ENCODE measurements at regions not wholly inside any gene's neighbourhood (a gene's known extent, or its start where the extent isn't known, plus 50 kb on each side); places are given as distances from the start of the nearest gene placed in this dataset.
A peak's percentile ranks its signal among the peaks of the same experiment; 100 is the strongest.

DNA sequence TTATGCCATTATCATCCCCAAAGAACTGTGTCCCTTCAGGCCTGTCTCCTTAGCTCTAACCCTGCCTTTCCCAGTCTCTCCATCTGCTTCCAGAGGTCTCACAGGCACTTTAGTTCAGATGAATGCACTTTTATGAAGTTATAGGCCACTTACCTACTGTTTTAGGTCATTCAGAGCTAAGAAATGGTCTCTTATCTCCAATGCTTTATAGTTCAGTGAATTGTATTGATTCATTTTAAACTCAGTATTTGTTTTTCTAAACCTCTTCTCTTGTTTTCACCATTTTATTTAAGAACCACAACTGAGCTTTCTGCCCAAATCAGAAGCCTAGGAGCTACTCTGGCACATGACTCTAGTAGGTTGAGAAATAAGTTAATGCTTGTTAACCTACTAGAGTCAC lies 197.5 kb upstream of the ATP2B1 start:
- DNase-seq, result no peak

- no peak for DNase-seq
These were observed 193.4 kb upstream of the ATP2B1 start for GRCh38 chr12:89901906-89902642.

GRCh38 chr12:89901319-89901718 lies 192.7 kb upstream of the ATP2B1 start:
- DNase-seq, result no peak

DNA sequence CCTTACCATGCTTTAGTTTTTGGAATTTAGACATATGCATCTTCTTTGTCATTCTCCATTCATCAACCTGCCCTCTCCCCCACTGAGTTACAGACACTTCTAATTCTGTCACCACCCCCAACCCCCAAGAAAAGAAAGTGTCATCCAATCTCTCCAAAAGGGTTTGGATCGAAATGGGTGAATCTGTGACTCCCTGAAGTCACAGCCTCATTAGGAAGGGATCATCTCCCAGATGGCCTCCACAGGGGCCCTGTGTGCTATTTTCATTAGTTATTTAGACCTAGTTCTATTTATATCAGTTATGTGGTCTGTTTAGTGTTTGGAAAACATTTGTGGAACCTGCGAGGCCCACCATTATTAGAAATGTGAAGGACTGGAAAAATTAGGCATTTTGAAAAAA lies 191.0 kb upstream of the ATP2B1 start:
- DNase-seq, result no peak

- DNase-seq, result no peak
These were observed 187.0 kb upstream of the ATP2B1 start for GRCh38 chr12:89895591-89895990.

DNA sequence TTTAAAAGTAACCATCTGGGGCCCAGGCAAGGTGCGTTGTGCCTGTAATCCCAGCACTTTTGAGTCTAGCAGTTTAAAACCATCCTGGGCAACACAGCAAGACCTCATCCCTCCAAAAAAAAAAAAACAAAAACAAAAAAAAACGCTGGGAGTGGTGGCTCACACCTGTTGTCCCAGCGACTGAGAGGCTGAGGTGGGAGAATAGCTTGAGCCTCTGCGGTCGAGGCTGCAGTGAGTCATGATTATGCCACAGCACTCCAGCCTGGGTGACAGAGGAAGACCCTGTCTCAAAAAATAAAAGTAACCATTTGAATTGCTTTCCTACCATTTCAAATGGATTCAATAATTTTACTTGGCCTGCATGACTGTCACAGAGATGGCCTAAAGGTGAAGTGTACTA lies 186.5 kb upstream of the ATP2B1 start:
- DNase-seq, result no peak

DNA sequence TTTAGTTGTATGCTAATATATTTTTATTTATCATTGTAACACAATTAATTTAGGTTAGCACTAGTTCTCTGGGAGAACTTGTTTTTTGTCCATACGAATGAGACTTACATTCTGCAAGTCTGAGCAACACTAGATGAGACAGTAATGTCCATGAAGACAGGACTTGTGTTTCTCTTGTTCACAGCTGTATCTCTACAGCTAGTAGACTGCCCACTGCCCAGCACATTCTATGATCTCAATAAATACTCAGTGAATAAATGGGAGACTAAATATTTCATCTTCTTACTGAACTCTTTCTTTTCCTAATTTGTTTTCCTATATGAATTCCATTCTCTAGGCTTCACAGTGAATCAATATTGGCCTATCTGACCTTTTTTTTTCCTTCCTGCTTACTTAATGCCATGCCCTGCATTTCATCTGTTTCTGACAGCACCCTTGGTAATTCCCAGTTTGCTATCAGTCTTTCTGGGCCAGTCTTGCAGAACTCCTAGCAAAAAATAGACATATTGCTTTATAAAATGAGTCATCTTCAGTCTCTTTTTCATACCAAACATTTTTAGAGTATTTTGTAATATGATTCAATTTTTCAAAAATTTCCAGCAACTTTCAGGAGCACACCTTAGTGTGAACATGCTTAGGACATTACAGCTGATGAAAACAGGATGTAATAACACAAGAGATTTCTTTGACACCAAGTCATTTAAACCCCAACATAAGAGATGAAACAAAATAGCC lies 185.5 kb upstream of the ATP2B1 start:
- DNase-seq, result no peak

- no peak for DNase-seq
These were observed 183.8 kb upstream of the ATP2B1 start for GRCh38 chr12:89892436-89892835.

DNA sequence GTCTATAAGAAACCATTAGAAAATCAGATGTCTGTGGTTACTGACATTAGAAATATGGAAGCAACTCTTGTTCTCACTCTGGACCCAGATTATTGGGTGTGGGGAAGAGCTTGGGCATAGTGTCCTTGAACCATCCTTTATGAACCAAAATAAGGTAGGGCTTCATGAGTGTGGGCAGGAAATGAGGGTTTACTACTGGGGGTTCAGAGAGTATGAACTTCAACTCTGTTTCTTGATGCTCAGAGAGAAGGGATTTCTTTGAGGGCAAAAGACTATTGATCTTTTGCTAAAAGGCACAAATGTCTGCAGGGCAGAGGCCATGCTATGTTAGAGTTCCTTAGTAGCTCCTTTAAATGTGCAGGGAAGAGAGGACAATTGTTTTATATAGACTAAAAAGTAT lies 183.3 kb upstream of the ATP2B1 start:
- DNase-seq, result no peak

GRCh38 chr12:89890161-89890560 lies 181.5 kb upstream of the ATP2B1 start:
- DNase-seq, result no peak

DNA sequence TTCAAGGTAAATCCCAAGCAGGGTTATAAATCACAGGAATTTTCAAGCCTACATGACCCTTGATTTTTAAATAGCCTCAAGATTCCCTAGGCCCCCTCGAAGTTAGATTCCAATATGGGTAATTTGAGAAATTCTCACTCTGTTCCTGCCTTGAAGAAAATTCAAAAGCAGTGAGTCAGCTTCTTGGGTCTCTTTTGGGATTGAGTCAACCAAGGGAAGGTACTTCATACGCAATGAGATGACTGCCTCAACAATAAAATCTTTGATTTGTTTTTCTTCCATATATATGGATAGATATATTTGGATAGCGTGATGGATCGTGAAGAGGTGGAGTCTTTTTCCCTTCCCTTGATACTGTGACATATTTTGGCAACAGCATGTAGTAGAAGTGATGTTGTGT lies 180.4 kb upstream of the ATP2B1 start:
- DNase-seq, result no peak

DNA sequence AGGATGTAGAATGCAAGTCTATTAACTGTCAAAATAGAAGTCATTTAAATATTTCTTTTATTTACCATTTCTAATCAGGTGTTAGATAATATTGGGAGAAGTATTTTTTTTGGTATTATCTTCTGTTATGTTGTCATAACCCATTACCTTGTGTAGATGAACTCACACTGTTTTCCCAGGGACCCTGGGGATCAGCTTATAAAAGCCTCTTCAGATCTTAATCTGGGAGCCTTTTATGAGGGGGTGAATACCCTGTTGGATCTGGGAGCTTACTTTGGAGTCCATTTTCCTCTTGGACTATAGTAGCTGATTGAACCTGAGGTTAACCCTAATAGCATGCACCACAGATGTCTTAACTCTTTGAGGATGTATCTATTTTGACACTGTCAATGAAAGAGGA lies 176.3 kb upstream of the ATP2B1 start:
- no peak for DNase-seq

DNA sequence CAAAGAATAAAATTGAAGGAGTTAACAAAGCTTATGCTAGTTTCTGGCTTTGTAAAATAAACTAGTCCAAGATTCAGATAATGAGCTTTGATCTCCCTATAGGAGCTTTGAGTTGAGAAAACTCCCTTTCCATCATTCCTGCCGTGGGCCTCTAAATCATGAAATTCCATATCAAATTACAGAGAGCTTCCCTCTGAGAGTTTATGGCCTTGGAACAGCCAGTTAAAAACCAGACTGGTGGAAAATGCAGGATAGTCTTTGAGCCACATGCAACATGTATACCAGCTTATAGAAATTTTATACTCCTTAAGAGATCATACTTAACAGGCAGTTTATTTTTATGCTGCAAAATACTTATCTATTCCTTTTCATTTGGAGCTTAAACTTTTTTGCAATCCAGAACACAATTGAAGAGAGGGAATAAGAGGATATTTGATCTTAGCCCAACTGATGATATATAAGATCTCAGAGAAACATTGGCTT lies 175.8 kb upstream of the ATP2B1 start:
- DNase-seq, result no peak

DNA sequence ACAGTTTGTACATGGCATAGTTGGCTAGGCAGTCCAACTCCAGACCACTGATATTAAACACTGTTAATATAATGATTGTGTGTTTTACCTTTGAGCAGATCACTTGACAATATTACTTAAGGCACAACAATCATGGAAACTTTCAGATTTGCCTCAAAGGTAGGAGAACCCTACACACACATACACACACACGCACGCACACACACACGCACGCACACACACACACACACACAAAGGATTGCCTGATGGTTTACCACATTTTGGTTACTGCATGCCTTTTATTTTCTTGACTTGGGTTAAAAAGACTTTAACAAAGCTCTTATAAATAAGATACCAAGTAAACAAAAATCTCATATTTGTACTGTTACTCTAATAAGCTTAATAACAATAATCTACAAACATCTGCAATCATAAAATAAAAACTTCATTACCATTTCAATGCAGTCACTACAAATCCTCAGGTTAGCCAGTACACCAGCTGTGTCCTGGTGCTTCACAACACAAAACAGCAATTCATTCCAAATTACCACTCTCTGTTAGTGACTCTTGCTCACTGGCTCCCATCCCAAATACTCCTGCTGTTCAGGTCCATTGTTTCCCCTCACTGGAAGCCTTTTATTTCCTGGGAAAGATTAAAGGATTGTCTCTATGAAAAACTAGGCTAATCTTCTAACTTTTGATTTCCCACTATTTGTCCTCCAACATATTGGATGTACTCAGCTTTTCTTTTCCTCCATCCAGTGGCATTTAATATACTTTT lies 175.2 kb upstream of the ATP2B1 start:
- DNase-seq, result no peak

GRCh38 chr12:89882792-89883191 lies 174.2 kb upstream of the ATP2B1 start:
- no peak for DNase-seq

DNA sequence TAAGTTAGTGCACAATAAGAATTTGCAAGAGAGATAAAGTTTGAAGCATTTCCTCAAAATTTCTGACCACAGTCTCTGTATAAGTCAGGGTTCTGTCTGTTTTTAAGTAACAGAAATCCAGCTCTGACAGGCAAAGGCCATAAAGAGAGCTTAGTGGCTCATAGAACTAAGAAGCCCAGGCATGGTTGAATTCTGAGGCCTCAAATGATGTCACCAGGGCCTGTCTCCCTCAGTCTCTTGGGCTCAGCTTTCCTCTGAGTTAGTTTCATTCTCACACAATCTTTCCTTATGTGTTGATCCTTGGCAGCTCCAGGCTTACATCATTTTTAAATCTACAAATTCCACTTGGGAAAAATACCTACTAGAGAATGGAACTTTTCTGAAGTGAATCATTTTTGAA lies 173.4 kb upstream of the ATP2B1 start:
- DNase-seq, result peak; percentile 38

DNA sequence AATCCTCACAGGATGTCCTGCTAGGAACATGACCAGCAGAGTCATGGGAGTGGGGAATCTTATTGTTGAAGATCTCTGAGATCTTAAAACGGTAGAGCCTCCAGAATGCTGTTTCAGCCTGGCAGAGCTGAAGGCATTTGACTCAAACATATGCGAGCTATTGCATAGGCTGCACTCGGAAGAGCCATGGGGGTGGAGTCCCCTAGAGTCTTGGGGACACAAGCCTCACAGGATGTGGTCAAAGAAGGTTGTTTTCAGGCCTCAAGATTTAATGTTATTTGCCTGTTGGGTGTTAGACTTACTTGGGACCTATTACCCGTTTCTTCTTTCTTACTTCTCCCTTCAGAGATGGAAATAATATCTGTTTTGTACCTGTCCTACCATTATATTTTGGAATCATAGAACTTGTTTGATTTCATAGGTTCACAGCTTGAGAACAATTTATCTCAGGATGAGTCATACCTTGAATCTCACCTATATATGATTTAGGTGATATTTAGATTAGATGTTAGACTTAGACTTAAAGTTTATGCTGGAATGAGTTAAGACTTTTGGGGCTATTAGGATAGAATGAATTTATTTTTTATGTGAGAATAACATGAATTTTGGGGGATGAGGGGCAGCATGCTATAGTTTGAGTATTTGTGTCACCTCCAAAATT lies 172.2 kb upstream of the ATP2B1 start:
- DNase-seq, result no peak

GRCh38 chr12:89879766-89880165 lies 171.1 kb upstream of the ATP2B1 start:
- DNase-seq, result no peak

DNA sequence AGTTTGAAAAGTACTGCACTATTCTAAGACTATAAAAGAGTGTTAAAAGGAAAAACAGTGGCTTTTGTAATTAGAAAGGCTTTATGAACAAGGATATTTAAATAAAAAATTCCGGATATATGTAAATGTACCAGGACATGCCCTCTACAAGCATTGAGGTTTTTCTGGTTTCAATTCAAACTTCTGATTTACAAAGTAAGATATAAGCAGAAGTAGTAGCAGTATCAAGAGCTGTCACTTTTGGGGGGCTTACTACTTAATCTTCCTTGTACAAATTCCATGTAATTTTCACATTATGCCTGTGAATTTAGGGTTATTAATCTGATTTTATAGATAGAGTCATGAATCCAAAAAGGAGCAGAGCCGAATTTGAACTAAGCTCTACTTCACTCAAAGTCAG lies 170.3 kb upstream of the ATP2B1 start:
- DNase-seq, result no peak

- no peak for DNase-seq
These were observed 169.7 kb upstream of the ATP2B1 start for GRCh38 chr12:89878327-89878726.

GRCh38 chr12:89877671-89878070 lies 169.0 kb upstream of the ATP2B1 start:
- no peak for DNase-seq

GRCh38 chr12:89877136-89877535 lies 168.5 kb upstream of the ATP2B1 start:
- no peak for DNase-seq

DNA sequence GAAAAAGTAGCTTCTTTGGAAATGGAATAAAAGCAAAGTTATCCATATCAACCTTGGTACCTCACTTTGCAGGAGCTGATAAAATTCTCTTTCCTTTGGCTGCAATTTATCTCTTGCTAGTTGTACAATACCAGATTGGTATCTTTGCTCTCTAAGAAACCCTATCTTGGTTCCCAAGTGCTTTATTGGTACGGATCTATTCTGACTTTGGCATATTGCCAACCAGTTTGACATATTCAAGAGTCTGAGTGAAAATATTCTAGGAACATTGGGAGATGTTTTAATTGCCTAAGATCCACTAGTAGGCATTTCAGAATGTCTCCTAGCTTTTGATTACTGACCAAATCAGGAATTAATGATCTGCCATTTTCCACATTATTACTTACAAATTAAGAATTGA lies 167.2 kb upstream of the ATP2B1 start:
- DNase-seq, result no peak

All from hindlimb muscle (tissue), 1 donor.